HFFc6 (cell line): ENCODE measurements at regions not wholly inside any gene's neighbourhood (a gene's known extent, or its start where the extent isn't known, plus 50 kb on each side); places are given as distances from the start of the nearest gene placed in this dataset.

ENCODE experiments used
- DNase-seq: peaks from one replicate; pipeline ENCODE4 v3.0.0-alpha.2; 2018
- H3K27ac Mint-ChIP-seq: 2 replicates; pipeline ENCODE4 v1.8.0; 2020; ENCODE audit warnings: mild to moderate bottlenecking, mixed read lengths
- H3K27me3 Mint-ChIP-seq: 2 replicates; pipeline ENCODE4 v1.8.0; 2021; ENCODE audit warnings: mild to moderate bottlenecking, moderate library complexity, mixed read lengths; ENCODE audit not compliant: insufficient read depth
- H3K36me3 Mint-ChIP-seq: 2 replicates; pipeline ENCODE4 v1.8.0; 2021; ENCODE audit warnings: low read depth, mixed read lengths
- H3K4me1 Mint-ChIP-seq: 2 replicates; pipeline ENCODE4 v1.8.0; 2020; ENCODE audit warnings: low read depth, mixed read lengths
- H3K4me3 Mint-ChIP-seq: 2 replicates; pipeline ENCODE4 v1.8.0; 2020; ENCODE audit warnings: mild to moderate bottlenecking, moderate library complexity, mixed read lengths
- H3K9me3 Mint-ChIP-seq: 2 replicates; pipeline ENCODE4 v1.8.0; 2020; ENCODE audit warnings: mild to moderate bottlenecking, mixed read lengths
- TF ChIP-seq, protein P1 (sequence below): fragments of 200-600 bp; sonication (generic); IDR thresholded peaks from 2 replicates; pipeline ENCODE4 v1.5.0; 2021; ENCODE audit warnings: antibody characterized with exemption, mild to moderate bottlenecking

DNA sequence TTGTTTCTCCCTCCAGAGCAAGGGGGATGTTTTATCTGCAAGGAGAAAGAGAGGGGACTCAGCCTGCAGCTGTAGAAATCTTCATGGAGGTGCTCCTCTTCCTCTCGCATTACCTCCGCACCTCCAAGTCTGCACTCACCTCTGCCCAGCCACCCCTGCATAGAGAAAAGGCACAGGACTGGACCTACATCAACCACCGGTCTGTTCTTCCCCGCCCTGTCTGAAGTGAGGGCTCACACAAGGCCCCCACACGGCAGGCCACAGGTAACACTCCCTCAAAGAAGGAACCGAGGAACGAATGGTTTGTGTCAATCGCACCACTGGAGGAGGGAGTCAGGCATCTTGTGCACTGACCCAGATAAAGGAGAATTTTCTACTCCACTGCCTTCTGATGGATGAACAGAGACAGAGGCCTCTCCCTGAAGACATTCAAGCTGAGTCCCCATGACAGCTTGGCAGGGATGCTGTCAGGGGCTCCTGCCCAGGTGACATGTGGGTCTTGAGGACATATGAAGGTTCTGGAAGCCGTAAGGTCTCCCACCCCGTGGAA is 260.3 kb downstream of the XXYLT1 start:
- Mint-ChIP-seq H3K9me3 (no peaks in the 10 kb centered on the region; the same call in 1 of the 2 replicates), H3K27ac (no peak overlapping the region), H3K27me3 (peaks cover 59% of the 10 kb centered on the region), H3K4me1 (no peaks in the 10 kb centered on the region), H3K4me3 (no peak overlapping the region), H3K36me3 (no peaks in the 10 kb centered on the region)
- TF ChIP-seq, protein P1, sequence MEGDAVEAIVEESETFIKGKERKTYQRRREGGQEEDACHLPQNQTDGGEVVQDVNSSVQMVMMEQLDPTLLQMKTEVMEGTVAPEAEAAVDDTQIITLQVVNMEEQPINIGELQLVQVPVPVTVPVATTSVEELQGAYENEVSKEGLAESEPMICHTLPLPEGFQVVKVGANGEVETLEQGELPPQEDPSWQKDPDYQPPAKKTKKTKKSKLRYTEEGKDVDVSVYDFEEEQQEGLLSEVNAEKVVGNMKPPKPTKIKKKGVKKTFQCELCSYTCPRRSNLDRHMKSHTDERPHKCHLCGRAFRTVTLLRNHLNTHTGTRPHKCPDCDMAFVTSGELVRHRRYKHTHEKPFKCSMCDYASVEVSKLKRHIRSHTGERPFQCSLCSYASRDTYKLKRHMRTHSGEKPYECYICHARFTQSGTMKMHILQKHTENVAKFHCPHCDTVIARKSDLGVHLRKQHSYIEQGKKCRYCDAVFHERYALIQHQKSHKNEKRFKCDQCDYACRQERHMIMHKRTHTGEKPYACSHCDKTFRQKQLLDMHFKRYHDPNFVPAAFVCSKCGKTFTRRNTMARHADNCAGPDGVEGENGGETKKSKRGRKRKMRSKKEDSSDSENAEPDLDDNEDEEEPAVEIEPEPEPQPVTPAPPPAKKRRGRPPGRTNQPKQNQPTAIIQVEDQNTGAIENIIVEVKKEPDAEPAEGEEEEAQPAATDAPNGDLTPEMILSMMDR = no peak
- DNase-seq = no peak

DNA sequence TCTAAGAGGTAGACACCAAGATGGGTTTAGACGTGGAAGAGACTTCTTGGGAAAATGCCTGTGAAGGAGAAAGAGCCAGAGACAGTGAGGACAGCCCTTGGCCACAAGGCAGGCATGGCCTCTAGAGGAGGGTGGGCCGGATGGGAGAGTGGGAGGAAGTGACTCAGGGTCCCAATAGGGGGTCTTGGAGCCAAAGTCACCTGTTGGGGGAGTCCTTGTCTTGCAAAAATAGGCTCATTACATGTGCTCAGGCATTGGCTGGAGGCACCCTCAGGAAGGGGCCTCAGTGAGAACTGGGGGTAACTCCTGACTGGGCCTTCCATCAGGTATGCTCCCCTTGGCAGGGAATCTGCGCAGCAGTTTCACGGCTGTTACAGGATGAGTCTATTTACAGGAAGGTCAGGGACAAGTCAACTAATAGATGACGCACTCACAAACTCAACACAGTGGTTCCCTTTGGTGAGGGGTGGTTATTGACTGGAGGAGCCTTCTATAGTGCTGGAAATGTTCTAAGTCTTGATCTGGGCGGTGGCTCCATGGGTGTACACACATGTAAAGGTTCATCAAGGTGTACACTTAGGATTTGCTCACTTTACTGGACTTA is 259.6 kb downstream of the XXYLT1 start:
- no peak for DNase-seq
- Mint-ChIP-seq H3K27ac (no peak overlapping the region), H3K4me1 (no peaks in the 10 kb centered on the region), H3K27me3 (peaks cover 57% of the 10 kb centered on the region), H3K4me3 (no peak overlapping the region), H3K36me3 (no peaks in the 10 kb centered on the region), H3K9me3 (no peaks in the 10 kb centered on the region; the same call in 1 of the 2 replicates)
- TF ChIP-seq, protein P1 = no peak

DNA sequence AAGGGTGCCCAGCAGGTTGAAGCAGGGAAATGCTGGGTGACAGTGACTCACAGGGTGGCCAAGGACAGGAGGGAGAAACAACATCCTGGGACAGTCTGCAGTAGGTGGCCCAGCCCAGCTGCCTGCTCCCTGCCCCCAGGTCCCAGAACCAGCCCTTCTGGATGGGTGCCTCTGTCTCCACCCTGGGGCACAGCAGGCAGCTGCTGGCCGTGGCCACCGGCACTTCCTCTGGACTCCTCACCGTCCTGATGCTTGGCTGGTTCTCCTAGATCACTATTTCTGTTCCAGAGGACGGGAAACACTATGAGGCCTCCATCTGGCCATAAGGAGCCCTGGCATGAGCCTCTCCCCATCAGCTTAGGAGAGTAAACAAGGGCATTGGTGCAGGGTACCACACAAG is 258.9 kb downstream of the XXYLT1 start:
- no peaks in the 10 kb centered on the region; the same call in 1 of the 2 replicates for H3K9me3 Mint-ChIP-seq
- DNase-seq = no peak
- TF ChIP-seq, protein P1 = no peak
- H3K27me3 Mint-ChIP-seq = peaks cover 54% of the 10 kb centered on the region
- H3K4me1 Mint-ChIP-seq = no peaks in the 10 kb centered on the region
- no peak overlapping the region for H3K4me3 Mint-ChIP-seq
- H3K36me3 Mint-ChIP-seq = no peaks in the 10 kb centered on the region
- no peak overlapping the region for H3K27ac Mint-ChIP-seq

DNA sequence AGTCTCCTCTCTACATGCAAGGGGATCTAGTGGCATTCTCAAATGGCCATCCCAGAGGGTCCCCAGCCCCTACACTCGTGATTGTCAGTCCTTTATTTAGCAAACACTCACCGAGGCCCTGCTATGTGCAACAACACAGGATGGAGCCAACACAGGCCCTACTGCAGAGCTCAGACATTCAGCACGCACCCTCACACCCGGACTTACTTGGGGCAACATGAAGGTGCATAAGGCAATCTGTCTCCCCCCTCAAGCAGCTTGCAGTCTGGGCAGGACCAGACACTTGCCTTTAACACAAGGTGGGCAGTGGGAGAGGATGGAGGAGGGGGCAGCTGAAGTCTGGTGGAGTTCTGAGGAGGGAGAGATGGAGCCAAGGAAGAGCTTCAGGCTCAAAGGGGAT is 258.4 kb downstream of the XXYLT1 start:
- DNase-seq = no peak
- Mint-ChIP-seq H3K9me3 (no peaks in the 10 kb centered on the region; the same call in 1 of the 2 replicates), H3K4me3 (no peak overlapping the region), H3K36me3 (no peaks in the 10 kb centered on the region), H3K4me1 (no peaks in the 10 kb centered on the region), H3K27me3 (peaks cover 53% of the 10 kb centered on the region), H3K27ac (no peak overlapping the region)
- TF ChIP-seq, protein P1 = no peak

DNA sequence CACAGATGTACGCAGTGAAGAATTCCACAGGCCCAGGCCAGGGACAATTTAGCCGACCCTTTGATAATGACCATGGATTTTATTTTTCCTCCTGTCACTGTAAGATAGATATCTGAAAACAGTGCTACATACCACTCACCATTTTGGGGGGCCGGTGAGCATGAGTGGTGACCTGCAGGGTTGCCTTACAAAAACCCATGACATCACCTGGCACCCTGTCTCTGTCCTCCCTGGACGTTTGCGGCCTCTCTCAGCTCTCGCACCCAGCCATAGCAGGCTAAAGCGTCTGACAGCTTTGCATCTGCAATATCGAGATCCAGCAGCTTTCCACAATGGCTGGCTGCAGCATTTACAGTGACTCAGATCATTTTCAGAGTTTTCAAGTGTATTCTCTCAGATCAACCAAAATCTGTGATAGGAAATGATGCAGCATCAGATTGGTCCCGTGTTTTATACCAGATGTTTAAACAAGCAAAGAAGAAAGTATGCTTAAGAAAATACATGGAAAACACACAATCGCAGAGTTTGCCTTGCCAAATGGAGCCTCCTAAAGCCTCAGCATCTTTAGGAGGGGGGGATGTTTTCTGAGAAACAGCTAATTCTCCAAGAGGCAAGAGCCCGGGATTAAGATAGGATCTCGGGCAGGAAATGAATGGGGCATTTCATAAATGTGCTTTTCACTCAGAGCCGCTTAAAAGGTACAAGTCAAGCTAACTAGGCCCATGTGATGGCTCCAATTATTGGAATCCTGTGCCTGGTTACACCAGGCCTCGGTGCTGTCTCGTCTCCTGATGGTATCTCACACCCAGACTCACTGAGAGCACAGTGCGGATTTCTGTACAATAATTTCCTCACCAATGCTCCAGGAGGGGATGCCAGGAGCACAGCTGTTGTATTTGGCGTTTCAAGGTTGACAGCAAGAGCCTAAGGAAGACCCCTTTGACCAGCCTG is 257.3 kb downstream of the XXYLT1 start:
- Mint-ChIP-seq H3K27me3 (peaks cover 52% of the 10 kb centered on the region), H3K4me3 (no peak overlapping the region), H3K27ac (no peak overlapping the region), H3K4me1 (no peaks in the 10 kb centered on the region), H3K9me3 (no peaks in the 10 kb centered on the region; the same call in 1 of the 2 replicates), H3K36me3 (no peaks in the 10 kb centered on the region)
- TF ChIP-seq, protein P1 = no peak
- no peak for DNase-seq
